GM08714 (cell line): ENCODE measurements at regions not wholly inside any gene's neighbourhood (a gene's known extent, or its start where the extent isn't known, plus 50 kb on each side); places are given as distances from the start of the nearest gene placed in this dataset.
"Not testable (repeated sequence)": the region's sequence is repeated elsewhere in the genome, so short reads cannot be mapped to it uniquely, and the experiment has no call there.

Source experiments
- H3K4me3 ChIP-seq: fragments of 200-500 bp; sonication (Bioruptor generic); 2 replicates; pipeline ENCODE4 v1.5.1; 2014; ENCODE audit warnings: mild to moderate bottlenecking, low read length, inconsistent platforms
- ZNF274 ChIP-seq: IDR thresholded peaks from 2 replicates; pipeline ENCODE4 v1.6.1; 2012; ENCODE audit warnings: mild to moderate bottlenecking, low read depth, low read length

GRCh38 chr12:24360057-24360456 lies 410.6 kb upstream of the SOX5 start:
- no peak for TF ChIP-seq ZNF274
- H3K4me3 ChIP-seq: no peak overlapping the region

- H3K4me3 ChIP-seq: no peak overlapping the region
- TF ChIP-seq ZNF274: no peak
These were observed 409.9 kb upstream of the SOX5 start for GRCh38 chr12:24359418-24359817.

- no peak overlapping the region; the same call in 1 of the 2 replicates for H3K4me3 ChIP-seq
- TF ChIP-seq ZNF274: no peak
These were observed 406.9 kb upstream of the SOX5 start for GRCh38 chr12:24356240-24356804.

DNA sequence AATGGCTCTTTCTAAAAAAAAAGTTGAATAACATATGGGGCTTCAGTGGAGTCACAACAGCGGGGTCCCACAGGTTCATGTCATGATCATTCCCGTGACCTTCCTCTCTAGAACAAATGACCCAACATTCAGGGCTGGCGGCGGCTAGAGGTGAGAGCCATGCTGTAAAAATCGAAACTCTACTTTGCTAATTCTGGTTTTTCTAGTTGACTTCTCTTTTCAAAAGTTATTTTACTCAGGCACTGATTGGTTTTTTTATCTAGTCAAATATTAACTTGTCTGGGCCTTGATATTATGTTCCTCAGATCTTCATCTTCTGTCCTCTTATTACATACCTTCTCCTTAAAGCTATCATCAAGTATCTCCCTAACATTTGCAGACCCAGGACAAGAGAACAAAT lies 402.9 kb upstream of the SOX5 start:
- no peak for TF ChIP-seq ZNF274
- H3K4me3 ChIP-seq: no peak overlapping the region

- no peak overlapping the region for H3K4me3 ChIP-seq
- no peak for TF ChIP-seq ZNF274
These were observed 399.8 kb upstream of the SOX5 start for GRCh38 chr12:24349051-24349799.

DNA sequence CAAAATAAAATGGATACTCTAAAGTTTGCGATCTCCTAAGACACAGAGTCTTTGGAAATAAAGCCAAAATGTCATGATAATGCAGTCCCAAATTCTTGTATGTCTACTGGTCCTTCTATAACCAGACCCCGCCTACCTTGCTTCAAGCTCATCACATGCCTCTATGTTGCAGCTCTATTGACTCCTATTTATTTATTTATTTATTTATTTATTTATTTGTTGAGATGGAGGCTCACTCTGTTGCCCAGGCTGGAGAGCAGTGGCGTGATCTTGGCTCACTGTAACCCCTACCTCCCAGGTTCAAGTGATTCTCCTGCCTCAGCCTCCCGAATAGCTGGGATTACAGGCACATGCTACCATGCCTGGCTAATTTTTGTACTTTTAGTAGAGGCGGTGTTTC lies 398.7 kb upstream of the SOX5 start:
- not testable (repeated sequence) for H3K4me3 ChIP-seq

DNA sequence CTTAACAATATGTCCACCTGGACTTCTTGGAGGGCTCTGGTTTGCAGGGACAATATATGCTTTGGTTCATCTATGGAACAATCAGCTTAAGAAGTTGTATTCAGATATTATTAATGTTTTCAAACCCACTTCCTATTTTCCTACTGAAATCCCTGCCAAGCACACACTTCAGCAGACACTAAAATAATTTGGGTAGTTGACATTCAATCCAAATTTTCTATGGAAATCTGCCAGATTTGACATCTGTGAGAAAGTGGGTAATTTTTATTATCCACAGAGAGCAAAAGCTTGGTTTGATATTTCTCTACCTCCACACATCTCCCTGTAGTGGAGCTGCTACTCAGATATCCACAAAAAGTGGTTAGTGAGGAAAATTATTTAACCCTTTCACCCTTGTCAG lies 378.8 kb upstream of the SOX5 start:
- TF ChIP-seq ZNF274: no peak
- no peak overlapping the region for H3K4me3 ChIP-seq

- TF ChIP-seq ZNF274: no peak
- H3K4me3 ChIP-seq: no peak overlapping the region
These were observed 375.9 kb upstream of the SOX5 start for GRCh38 chr12:24325331-24325730.

DNA sequence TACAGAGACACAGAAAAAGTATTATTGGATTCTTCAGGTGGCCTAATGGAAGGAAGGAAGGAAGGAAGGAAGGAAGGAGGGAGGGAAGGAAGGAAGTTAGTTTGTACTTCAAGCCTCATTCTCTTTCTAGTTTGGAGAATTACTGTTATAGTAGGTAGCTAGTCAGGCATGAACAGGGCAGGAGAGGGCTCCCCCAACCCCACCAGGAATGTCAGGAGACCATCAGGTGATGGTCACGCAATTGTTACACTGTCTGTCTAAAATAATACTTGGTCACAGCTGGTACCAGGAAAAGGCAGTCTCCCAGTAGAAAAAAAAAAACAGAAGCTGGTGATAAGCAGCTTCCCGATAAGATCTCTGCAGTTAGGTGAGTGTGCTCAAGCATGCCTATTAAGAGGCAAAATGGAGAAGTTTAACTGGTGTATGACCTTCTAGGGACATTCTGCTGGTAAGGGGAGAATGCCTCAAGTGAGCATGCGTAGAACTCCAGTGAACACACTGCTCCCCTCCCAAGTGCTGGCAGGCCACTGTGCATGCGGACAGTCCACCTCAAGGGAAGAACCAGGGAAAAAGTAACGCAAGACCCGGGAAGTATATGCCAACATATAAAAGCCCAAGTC lies 358.4 kb upstream of the SOX5 start:
- H3K4me3 ChIP-seq: no peak overlapping the region
- no peak for TF ChIP-seq ZNF274

GRCh38 chr12:24307153-24307552 lies 357.7 kb upstream of the SOX5 start:
- TF ChIP-seq ZNF274: no peak
- no peak overlapping the region for H3K4me3 ChIP-seq

- no peak overlapping the region for H3K4me3 ChIP-seq
- no peak for TF ChIP-seq ZNF274
These were observed 356.5 kb upstream of the SOX5 start for GRCh38 chr12:24306001-24306400.

GRCh38 chr12:24304285-24304684 lies 354.8 kb upstream of the SOX5 start:
- no peak overlapping the region for H3K4me3 ChIP-seq
- no peak for TF ChIP-seq ZNF274

GRCh38 chr12:24302708-24303107 lies 353.2 kb upstream of the SOX5 start:
- no peak overlapping the region for H3K4me3 ChIP-seq
- no peak for TF ChIP-seq ZNF274

DNA sequence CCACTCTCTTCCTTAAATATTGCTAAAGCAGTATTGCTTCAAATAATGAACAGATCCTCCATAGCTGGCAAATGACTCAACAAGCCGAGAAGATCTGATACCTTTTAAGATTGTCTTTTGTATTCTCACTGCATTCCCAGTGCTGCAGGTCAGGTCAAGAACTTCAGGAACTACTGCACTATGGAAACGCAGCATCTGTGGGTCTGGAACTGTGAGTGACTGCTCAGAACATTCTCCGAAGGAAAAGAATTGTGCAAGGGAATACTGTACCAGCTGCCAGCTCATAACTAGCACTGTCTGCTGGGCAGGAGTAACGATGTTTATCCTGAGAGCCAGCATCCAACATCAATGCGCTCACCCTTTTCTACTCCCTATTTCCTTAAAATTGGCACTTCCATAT lies 348.0 kb upstream of the SOX5 start:
- no peak overlapping the region for H3K4me3 ChIP-seq
- no peak for TF ChIP-seq ZNF274

- H3K4me3 ChIP-seq: no peak overlapping the region
- TF ChIP-seq ZNF274: no peak
These were observed 344.1 kb upstream of the SOX5 start for GRCh38 chr12:24293549-24293948.
